ENCODE measurements at regions not wholly inside any gene's neighbourhood (a gene's known extent, or its start where the extent isn't known, plus 50 kb on each side); places are given as distances from the start of the nearest gene placed in this dataset.

GRCh38 chr9:11003836-11004235, 391.0 kb upstream of the PTPRD start:
- no peak for DNase-seq

GRCh38 chr9:11011696-11012095, 398.9 kb upstream of the PTPRD start:
- DNase-seq: no peak

- DNase-seq: no peak
Measured at GRCh38 chr9:11016081-11016480, 403.3 kb upstream of the PTPRD start.

- DNase-seq: no peak
Measured at GRCh38 chr9:11023201-11023600, 410.4 kb upstream of the PTPRD start.

- no peak for DNase-seq
Measured at GRCh38 chr9:11025775-11026174, 413.0 kb upstream of the PTPRD start.

- no peak for DNase-seq
Measured at GRCh38 chr9:11038366-11038765, 425.6 kb upstream of the PTPRD start.

GRCh38 chr9:11039006-11039405, 426.2 kb upstream of the PTPRD start:
- DNase-seq: no peak

GRCh38 chr9:11045589-11045988, 432.8 kb upstream of the PTPRD start:
- no peak for DNase-seq

- no peak for DNase-seq
Measured at GRCh38 chr9:11063263-11063662, 450.5 kb upstream of the PTPRD start.

GRCh38 chr9:11064909-11065308, 452.1 kb upstream of the PTPRD start:
- no peak for DNase-seq

GRCh38 chr9:11072176-11072575, 459.4 kb upstream of the PTPRD start:
- DNase-seq: no peak

- no peak for DNase-seq
Measured at GRCh38 chr9:11086561-11086960, 473.8 kb upstream of the PTPRD start.

- DNase-seq: no peak
Measured at GRCh38 chr9:11088821-11089374, 476.1 kb upstream of the PTPRD start.

- no peak for DNase-seq
Measured at GRCh38 chr9:11092974-11093373, 480.2 kb upstream of the PTPRD start.

- no peak for DNase-seq
Measured at GRCh38 chr9:11097020-11097419, 484.2 kb upstream of the PTPRD start.

- no peak for DNase-seq
Measured at GRCh38 chr9:11103525-11103924, 490.7 kb upstream of the PTPRD start.

- DNase-seq: no peak
Measured at GRCh38 chr9:11107196-11107595, 494.4 kb upstream of the PTPRD start.

GRCh38 chr9:11128156-11128555, 515.4 kb upstream of the PTPRD start:
- no peak for DNase-seq

- DNase-seq: no peak
Measured at GRCh38 chr9:11135851-11136250, 523.0 kb upstream of the PTPRD start.

GRCh38 chr9:11141357-11141756, 528.6 kb upstream of the PTPRD start:
- DNase-seq: no peak

- DNase-seq: no peak
Measured at GRCh38 chr9:11142965-11143738, 530.4 kb upstream of the PTPRD start.

GRCh38 chr9:11144746-11145145, 531.9 kb upstream of the PTPRD start:
- no peak for DNase-seq

- DNase-seq: no peak
Measured at GRCh38 chr9:11148189-11148588, 535.4 kb upstream of the PTPRD start.

- no peak for DNase-seq
Measured at GRCh38 chr9:11149065-11149464, 536.3 kb upstream of the PTPRD start.

- DNase-seq: no peak
Measured at GRCh38 chr9:11158063-11158462, 545.3 kb upstream of the PTPRD start.

Data from NCI-H1930 (cell line).